ENCODE measurements at regions not wholly inside any gene's neighbourhood (a gene's known extent, or its start where the extent isn't known, plus 50 kb on each side); places are given as distances from the start of the nearest gene placed in this dataset.

DNA sequence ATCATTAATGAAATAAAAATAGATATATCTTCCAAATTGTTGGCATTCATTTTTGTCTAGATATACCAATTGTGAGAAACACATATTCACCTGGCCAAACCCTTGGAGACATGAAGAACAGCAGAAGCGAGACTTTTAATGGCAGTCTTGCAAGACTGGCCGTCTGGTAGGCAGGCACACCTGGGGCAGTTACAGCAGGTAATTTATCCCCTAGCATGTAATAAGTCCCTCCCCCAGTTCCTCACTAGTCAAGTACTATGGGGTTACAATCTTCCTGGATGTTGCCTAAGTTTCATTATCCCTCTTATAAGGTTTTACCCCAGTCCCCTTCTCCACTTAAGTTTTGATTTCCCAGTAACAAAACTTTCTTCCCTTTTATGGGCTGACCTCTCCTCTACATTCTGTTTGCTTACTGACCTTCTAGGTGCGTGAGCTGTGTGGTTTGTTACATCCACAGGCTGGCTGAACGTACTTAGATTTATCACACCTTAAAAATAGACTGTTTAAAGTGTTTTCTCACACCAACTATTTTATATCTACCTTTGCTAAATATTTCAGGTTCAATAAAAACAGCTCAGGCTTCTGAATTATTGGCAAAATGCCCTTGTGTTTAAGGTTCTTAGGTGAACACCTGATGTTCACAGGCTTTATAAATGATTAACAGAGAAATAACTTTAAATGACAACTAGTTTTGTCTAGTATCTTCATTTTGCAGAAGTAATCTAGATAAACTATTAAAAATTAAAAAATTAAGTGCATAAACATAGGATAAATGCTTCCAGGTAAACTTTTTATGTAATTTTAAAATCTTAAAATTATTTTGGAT lies 365.0 kb upstream of the TFPI start (continued):
- TF ChIP-seq CHD7 (IDR thresholded peaks at IDR 0.05; ENCODE audit: insufficient replicate concordance, low read length) (no peak), KDM4A (IDR thresholded peaks at IDR 0.05; ENCODE audit: low read depth, low read length, severe bottlenecking) (no peak), EGR1 (IDR thresholded peaks at IDR 0.05; ENCODE audit: borderline replicate concordance, low read depth, low read length) (no peak), KDM1A (IDR thresholded peaks at IDR 0.05; ENCODE audit: borderline replicate concordance, low read length) (no peak), PHF8 (conservative IDR thresholded peaks at IDR 0.05; ENCODE audit: low read depth, low read length) (no peak)

Data from H1 (cell line).